ENCODE measurements at regions not wholly inside any gene's neighbourhood (a gene's known extent, or its start where the extent isn't known, plus 50 kb on each side); places are given as distances from the start of the nearest gene placed in this dataset.

DNA sequence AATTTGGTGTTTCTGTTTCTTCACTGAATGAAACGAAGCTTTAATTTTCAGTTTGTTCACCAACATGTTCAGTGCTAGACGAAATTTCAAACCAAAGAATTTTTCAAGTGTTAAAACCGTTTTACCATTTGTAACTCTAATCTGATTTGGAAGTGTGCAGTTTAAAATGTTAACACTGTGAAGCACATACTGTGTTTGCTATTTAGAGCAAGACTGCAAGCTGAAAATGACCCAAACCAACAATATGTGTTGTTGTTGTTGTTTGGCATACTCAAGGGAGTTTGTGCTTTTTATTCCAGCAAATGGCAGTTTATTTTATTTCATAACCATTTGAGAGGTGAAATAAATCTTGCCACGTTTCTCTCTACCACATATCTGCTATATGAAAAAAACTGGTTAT, 128.4 kb upstream of the CDH7 start:
- no peak overlapping the region for H4K91ac ChIP-seq (ENCODE audit: insufficient read length, low read depth, low read length)

More for the DNA sequence above, 128.4 kb upstream of the CDH7 start:
- Mint-ChIP-seq H3K4me1 (peaks cover 0 to 8% of the 10 kb centered on the region in 2 experiments; a peak in 2 of 4 replicates), H3K9me3 (no peaks in the 10 kb centered on the region), H3K27ac (no peak overlapping the region), H3K36me3 (ENCODE audit: insufficient read depth in 1 of 3, low read depth in 3 of 3) (no peaks in the 10 kb centered on the region), H3K4me3 (no peak overlapping the region), H3K27me3 (ENCODE audit: low read depth) (peaks cover 23% of the 10 kb centered on the region)
- H3K27ac ChIP-seq (ENCODE audit: insufficient read length, low read depth, low read length) = no peak overlapping the region
- H3K9ac ChIP-seq (ENCODE audit: extremely low read depth, insufficient read length, low read length) = no peak overlapping the region
- DNase-seq = no peak
- H3K23ac ChIP-seq (ENCODE audit: insufficient read length, low read depth, low read length) = no peak overlapping the region
- H3K4me1 ChIP-seq (ENCODE audit: insufficient read depth, low read length) = no peaks in the 10 kb centered on the region
- no peak overlapping the region for H2BK120ac ChIP-seq (ENCODE audit: low read depth, low read length, poor library complexity, severe bottlenecking)
- H3K56ac ChIP-seq (ENCODE audit: insufficient read length, low read depth, low read length) = no peak overlapping the region
- no peak overlapping the region for H3K14ac ChIP-seq (ENCODE audit: insufficient read depth, low read length)
- TF ChIP-seq, protein P1, sequence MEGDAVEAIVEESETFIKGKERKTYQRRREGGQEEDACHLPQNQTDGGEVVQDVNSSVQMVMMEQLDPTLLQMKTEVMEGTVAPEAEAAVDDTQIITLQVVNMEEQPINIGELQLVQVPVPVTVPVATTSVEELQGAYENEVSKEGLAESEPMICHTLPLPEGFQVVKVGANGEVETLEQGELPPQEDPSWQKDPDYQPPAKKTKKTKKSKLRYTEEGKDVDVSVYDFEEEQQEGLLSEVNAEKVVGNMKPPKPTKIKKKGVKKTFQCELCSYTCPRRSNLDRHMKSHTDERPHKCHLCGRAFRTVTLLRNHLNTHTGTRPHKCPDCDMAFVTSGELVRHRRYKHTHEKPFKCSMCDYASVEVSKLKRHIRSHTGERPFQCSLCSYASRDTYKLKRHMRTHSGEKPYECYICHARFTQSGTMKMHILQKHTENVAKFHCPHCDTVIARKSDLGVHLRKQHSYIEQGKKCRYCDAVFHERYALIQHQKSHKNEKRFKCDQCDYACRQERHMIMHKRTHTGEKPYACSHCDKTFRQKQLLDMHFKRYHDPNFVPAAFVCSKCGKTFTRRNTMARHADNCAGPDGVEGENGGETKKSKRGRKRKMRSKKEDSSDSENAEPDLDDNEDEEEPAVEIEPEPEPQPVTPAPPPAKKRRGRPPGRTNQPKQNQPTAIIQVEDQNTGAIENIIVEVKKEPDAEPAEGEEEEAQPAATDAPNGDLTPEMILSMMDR (conservative IDR thresholded peaks at IDR 0.05) = no peak
- H3K4ac ChIP-seq (ENCODE audit: low read depth, low read length) = no peak overlapping the region
- no peak overlapping the region for H4K8ac ChIP-seq (replicated peaks; ENCODE audit: insufficient read length, low read depth, low read length)
- H3K9me3 ChIP-seq (ENCODE audit: control insufficient read depth, low read depth, low read length) = no peaks in the 10 kb centered on the region
- H3K27me3 ChIP-seq (ENCODE audit: insufficient read depth, low read length) = no peaks in the 10 kb centered on the region
- H4K5ac ChIP-seq (ENCODE audit: insufficient read length, low read depth, low read length) = no peak overlapping the region
- H3K79me2 ChIP-seq (ENCODE audit: insufficient read depth, low read length) = no peaks in the 10 kb centered on the region
- H2BK20ac ChIP-seq (ENCODE audit: low read depth, low read length, poor library complexity, severe bottlenecking) = no peak overlapping the region
- H3K23me2 ChIP-seq (ENCODE audit: insufficient read length, low read depth, low read length, poor library complexity, severe bottlenecking) = no peaks in the 10 kb centered on the region
- no CpG with 5 or more reads among the region's 4 CpGs for WGBS (ENCODE audit: extremely low coverage, insufficient read length, low lambda C conversion rate)
- no peak overlapping the region for H3T11ph ChIP-seq (ENCODE audit: low read length)
- no peak overlapping the region for H3K18ac ChIP-seq (ENCODE audit: insufficient read length, low read depth, low read length)
- no peak overlapping the region for H2BK12ac ChIP-seq (ENCODE audit: insufficient read length, low read depth, low read length)
- no peak overlapping the region for H2BK5ac ChIP-seq (ENCODE audit: insufficient read length, low read length)
- no peak overlapping the region for H2BK15ac ChIP-seq (ENCODE audit: low read depth, low read length)
- H3K79me1 ChIP-seq (ENCODE audit: insufficient read depth, low read depth, low read length, poor library complexity, severe bottlenecking) = no peaks in the 10 kb centered on the region
- no peak overlapping the region for H2AK5ac ChIP-seq (ENCODE audit: insufficient read length, low read length)
- no peaks in the 10 kb centered on the region for H4K20me1 ChIP-seq (ENCODE audit: control insufficient read depth, insufficient read depth, insufficient read length)
- H2AFZ ChIP-seq (ENCODE audit: low read length) = no peak overlapping the region
- H3K4me2 ChIP-seq (ENCODE audit: insufficient read depth, insufficient read length, low read length) = no peak overlapping the region
